ENCODE measurements at regions not wholly inside any gene's neighbourhood (a gene's known extent, or its start where the extent isn't known, plus 50 kb on each side); places are given as distances from the start of the nearest gene placed in this dataset.

DNA sequence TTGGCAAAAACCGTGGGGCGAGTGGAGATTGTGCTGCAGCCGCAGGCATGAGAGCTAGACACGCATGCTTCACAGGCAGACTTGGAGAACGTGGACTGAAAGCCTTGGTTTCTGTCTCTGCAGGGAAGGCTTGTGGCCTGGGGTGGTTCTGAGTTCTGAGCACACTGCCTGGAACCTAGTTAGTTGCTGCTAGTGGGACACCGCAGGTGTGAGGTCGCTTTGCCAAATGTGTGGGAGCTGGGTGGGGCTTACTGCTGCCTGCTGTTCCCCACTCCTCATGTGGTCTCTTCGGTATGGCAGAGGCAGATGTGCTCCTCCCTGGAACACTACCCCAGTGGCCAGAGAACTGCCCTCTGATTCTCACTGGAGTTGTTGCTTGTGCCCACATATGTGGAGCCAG is 484.0 kb downstream of the MMUT start:
- Histone ChIP-seq H3K36me3 (ENCODE audit: low read depth, missing control alignments) (no peaks in the 10 kb centered on the region), H3K9me3 (no peaks in the 10 kb centered on the region), H3K27ac (no peak overlapping the region), H3K4me1 (no peaks in the 10 kb centered on the region), H3K27me3 (no peaks in the 10 kb centered on the region), H3K4me3 (no peak overlapping the region)
- intact Hi-C loops (cut with DNase I; ENCODE audit: low total_unique reads): no loop called here
- TF ChIP-seq, protein P1, sequence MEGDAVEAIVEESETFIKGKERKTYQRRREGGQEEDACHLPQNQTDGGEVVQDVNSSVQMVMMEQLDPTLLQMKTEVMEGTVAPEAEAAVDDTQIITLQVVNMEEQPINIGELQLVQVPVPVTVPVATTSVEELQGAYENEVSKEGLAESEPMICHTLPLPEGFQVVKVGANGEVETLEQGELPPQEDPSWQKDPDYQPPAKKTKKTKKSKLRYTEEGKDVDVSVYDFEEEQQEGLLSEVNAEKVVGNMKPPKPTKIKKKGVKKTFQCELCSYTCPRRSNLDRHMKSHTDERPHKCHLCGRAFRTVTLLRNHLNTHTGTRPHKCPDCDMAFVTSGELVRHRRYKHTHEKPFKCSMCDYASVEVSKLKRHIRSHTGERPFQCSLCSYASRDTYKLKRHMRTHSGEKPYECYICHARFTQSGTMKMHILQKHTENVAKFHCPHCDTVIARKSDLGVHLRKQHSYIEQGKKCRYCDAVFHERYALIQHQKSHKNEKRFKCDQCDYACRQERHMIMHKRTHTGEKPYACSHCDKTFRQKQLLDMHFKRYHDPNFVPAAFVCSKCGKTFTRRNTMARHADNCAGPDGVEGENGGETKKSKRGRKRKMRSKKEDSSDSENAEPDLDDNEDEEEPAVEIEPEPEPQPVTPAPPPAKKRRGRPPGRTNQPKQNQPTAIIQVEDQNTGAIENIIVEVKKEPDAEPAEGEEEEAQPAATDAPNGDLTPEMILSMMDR (IDR thresholded peaks at IDR 0.05): no peak
- TF ChIP-seq POLR2A (IDR thresholded peaks at IDR 0.05): no peak
- DNase-seq: no peak
- WGBS, 2 donors: 77% methylated on average over 6 to 8 of the region's 8 CpGs

DNA sequence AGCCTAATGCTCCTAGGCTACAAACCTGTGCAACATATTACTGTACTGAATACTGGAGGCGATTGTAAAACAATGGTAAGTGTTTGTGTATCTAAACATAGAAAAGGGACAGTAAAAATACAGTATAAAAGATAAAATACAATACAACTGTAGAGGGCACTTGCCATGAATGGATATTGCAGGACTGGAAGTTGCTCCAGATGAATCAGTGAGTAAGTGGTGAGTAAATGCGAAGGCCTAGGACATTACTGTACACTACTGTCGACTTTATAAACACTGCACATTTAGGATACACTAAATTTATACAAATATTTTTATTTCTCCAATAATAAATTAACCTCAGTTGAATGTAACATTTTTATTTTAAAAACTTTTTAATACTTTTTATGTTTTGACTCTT is 485.0 kb downstream of the MMUT start:
- Histone ChIP-seq H3K9me3 (no peaks in the 10 kb centered on the region), H3K27ac (no peak overlapping the region), H3K27me3 (no peaks in the 10 kb centered on the region), H3K36me3 (ENCODE audit: low read depth, missing control alignments) (no peaks in the 10 kb centered on the region), H3K4me3 (no peak overlapping the region), H3K4me1 (no peaks in the 10 kb centered on the region)
- intact Hi-C loops (cut with DNase I; ENCODE audit: low total_unique reads): no loop called here
- WGBS, 2 donors: 90 to 96% methylated on average over 3 of the region's 3 CpGs
- no peak for DNase-seq
- TF ChIP-seq, protein P1 (IDR thresholded peaks at IDR 0.05): no peak
- TF ChIP-seq POLR2A (IDR thresholded peaks at IDR 0.05): no peak

DNA sequence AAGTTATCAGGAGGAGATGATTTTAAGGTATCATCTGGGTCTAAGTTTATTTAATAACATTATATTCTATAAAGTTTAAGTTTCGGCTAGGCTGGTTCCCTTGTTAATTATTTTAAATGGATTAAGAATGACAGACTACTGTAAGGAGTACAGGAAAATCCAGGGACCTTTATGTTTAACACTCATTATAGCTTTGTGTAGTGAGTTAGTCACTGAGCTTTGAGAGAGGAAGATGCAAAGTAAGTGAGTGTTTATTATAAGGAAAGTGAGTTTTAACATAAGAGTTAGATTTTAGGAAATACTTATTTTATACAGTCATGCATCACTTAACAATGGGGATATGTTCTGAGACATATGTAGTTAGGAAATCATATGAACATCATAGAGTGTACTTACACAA is 485.5 kb downstream of the MMUT start:
- TF ChIP-seq, protein P1 (IDR thresholded peaks at IDR 0.05): no peak
- no peak for TF ChIP-seq POLR2A (IDR thresholded peaks at IDR 0.05)
- WGBS, 2 donors: 89 to 91% methylated on average over 1 of the region's 1 CpG
- no peaks in the 10 kb centered on the region for H3K4me1 ChIP-seq
- intact Hi-C loops (cut with DNase I; ENCODE audit: low total_unique reads): no loop called here
- H3K9me3 ChIP-seq: no peaks in the 10 kb centered on the region
- no peak for DNase-seq
- no peaks in the 10 kb centered on the region for H3K27me3 ChIP-seq
- no peak overlapping the region for H3K27ac ChIP-seq
- no peak overlapping the region for H3K4me3 ChIP-seq
- H3K36me3 ChIP-seq (ENCODE audit: low read depth, missing control alignments): no peaks in the 10 kb centered on the region

DNA sequence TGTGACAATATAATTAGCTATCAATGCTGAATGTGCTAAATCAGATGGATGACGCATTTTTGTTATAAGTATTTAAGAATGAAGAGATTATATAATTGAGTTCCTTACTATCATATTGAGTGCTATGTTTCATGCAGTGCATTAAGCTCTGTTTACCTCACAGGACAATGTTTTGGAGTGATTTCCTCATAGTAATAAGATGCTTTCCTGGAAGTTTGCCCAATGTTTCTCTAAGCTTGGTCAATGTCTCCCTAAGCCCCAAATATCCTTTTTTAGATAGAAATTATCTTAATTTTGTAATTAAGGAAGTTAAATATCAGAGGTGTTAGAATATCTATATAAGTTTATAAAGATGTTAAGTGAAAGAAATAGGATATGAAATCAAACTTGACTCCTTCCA is 489.6 kb downstream of the MMUT start:
- no peaks in the 10 kb centered on the region for H3K36me3 ChIP-seq (ENCODE audit: low read depth, missing control alignments)
- H3K4me3 ChIP-seq: no peak overlapping the region
- H3K9me3 ChIP-seq: no peaks in the 10 kb centered on the region
- H3K27ac ChIP-seq: no peak overlapping the region
- 26 to 91% methylated on average over 1 of the region's 1 CpG for WGBS, 2 donors
- TF ChIP-seq POLR2A (IDR thresholded peaks at IDR 0.05): no peak
- TF ChIP-seq, protein P1 (IDR thresholded peaks at IDR 0.05): no peak
- no peaks in the 10 kb centered on the region for H3K4me1 ChIP-seq
- no peaks in the 10 kb centered on the region for H3K27me3 ChIP-seq
- intact Hi-C loops (cut with DNase I; ENCODE audit: low total_unique reads): no loop called here
- no peak for DNase-seq

DNA sequence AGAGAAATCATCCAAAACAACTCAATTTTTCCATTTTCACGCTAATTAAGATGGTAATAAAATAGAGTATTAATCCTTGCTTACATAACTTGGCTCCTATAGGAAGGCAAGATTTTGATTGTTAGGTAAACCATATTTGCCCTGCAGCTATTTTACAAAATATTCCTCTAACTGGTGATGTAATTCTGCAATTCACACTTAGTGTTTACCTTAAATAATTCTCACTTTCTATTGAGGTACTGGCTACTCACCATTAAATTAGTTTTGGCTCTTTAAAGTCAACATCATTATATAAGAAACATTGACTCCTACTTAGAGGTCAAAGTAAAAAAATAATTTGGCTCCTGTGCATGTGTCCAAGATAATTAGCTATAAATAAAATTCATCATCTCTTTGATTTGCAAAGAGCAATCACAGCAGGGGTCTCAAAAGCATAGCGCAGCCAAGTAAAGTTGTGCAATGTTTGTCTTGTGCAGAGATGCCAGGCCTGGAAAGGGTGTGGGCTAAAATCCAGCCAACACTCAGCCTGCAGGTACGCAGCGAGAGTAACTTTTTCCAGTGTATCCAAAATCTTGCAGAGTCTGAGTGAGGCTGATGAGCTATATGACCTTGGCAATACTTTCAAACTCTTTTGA is 501.2 kb downstream of the MMUT start:
- TF ChIP-seq, protein P1 (IDR thresholded peaks at IDR 0.05): no peak
- no peak for TF ChIP-seq POLR2A (IDR thresholded peaks at IDR 0.05)
- intact Hi-C loops (cut with DNase I; ENCODE audit: low total_unique reads): no loop called here
- 53 to 71% methylated on average over 4 of the region's 4 CpGs for WGBS, 2 donors
- DNase-seq: no peak
- H3K27me3 ChIP-seq: no peaks in the 10 kb centered on the region
- H3K27ac ChIP-seq: no peak overlapping the region
- H3K36me3 ChIP-seq (ENCODE audit: low read depth, missing control alignments): no peaks in the 10 kb centered on the region
- no peak overlapping the region for H3K4me3 ChIP-seq
- no peaks in the 10 kb centered on the region for H3K9me3 ChIP-seq
- H3K4me1 ChIP-seq: no peaks in the 10 kb centered on the region

Data from testis (tissue), 2 donors.